K562 (cell line): ENCODE measurements at regions not wholly inside any gene's neighbourhood (a gene's known extent, or its start where the extent isn't known, plus 50 kb on each side); places are given as distances from the start of the nearest gene placed in this dataset.

ENCODE experiments used
- ADNP ChIP-seq: fragments of 200-800 bp; sonication (Bioruptor generic); IDR thresholded peaks from 2 replicates; pipeline ENCODE4 v1.6.1; 2016; ENCODE audit warnings: missing genetic modification characterization, missing compliant biosample characterization
- ARID3A ChIP-seq: IDR thresholded peaks from 2 replicates; pipeline ENCODE4 v1.6.1; 2012; ENCODE audit warnings: low read depth, low read length, improper control_type of control experiment, borderline replicate concordance
- CREB3L1 ChIP-seq: fragments of 450-650 bp; IDR thresholded peaks from 2 replicates; pipeline ENCODE4 v1.6.1; 2014; ENCODE audit warnings: low read depth, mild to moderate bottlenecking, moderate library complexity, borderline replicate concordance
- DMBX1 ChIP-seq: fragments of 250-450 bp; sonication (Bioruptor Pico); IDR thresholded peaks from 2 replicates; pipeline ENCODE4 v1.8.0; 2022; ENCODE audit warnings: inconsistent platforms, mild to moderate bottlenecking, moderate library complexity, borderline replicate concordance
- HMBOX1 ChIP-seq: sonication (generic); IDR thresholded peaks from 2 replicates; pipeline ENCODE4 v1.6.1; 2016
- IFI16 ChIP-seq: fragments of 250-450 bp; sonication (Bioruptor Pico); IDR thresholded peaks from 2 replicates; pipeline ENCODE4 v2.1.2; 2022; ENCODE audit warnings: mild to moderate bottlenecking, inconsistent platforms
- KDM5B ChIP-seq: fragments of 200-600 bp; sonication (generic); IDR thresholded peaks from 2 replicates; pipeline ENCODE4 v1.6.1; 2012; ENCODE audit warnings: low read depth, mild to moderate bottlenecking, moderate library complexity, low read length, control low read depth, inconsistent platforms; ENCODE audit not compliant: insufficient replicate concordance
- KHSRP ChIP-seq: fragments of 450-650 bp; IDR thresholded peaks from 2 replicates; pipeline ENCODE4 v1.6.1; 2017
- KLF13 ChIP-seq: fragments of 450-650 bp; IDR thresholded peaks from 2 replicates; pipeline ENCODE4 v1.6.1; 2016; ENCODE audit warnings: missing genetic modification characterization, low read depth, mild to moderate bottlenecking, missing compliant biosample characterization, moderate library complexity, borderline replicate concordance
- MXD1 ChIP-seq: fragments of 250-450 bp; sonication (Bioruptor Pico); IDR thresholded peaks from 2 replicates; pipeline ENCODE4 v1.8.0; 2021; ENCODE audit warnings: borderline replicate concordance, mild to moderate bottlenecking, moderate library complexity; ENCODE audit not compliant: poor library complexity, severe bottlenecking
- PPARD ChIP-seq: fragments of 250-450 bp; sonication (Bioruptor Pico); IDR thresholded peaks from 2 replicates; pipeline ENCODE4 v1.8.0; 2022; ENCODE audit warnings: inconsistent platforms, mild to moderate bottlenecking, moderate library complexity
- PRDM10 ChIP-seq: fragments of 450-650 bp; IDR thresholded peaks from 2 replicates; pipeline ENCODE4 v1.6.1; 2018; ENCODE audit not compliant: partially characterized antibody
- RAD51 ChIP-seq: fragments of 450-650 bp; IDR thresholded peaks from 2 replicates; pipeline ENCODE4 v1.7.1; 2016; ENCODE audit warnings: low read depth, mild to moderate bottlenecking, borderline replicate concordance
- RBM17 ChIP-seq: fragments of 200-400 bp; formaldehyde crosslinking; IDR thresholded peaks from 2 replicates; pipeline ENCODE4 v1.6.1; 2017; ENCODE audit warnings: low read depth, mild to moderate bottlenecking, low read length, borderline replicate concordance
- SETDB1 ChIP-seq: IDR thresholded peaks from one replicate; pipeline ENCODE4 v1.6.1; 2012; ENCODE audit warnings: low read length, control low read depth, inconsistent platforms
- SRSF3 ChIP-seq: fragments of 200-400 bp; formaldehyde crosslinking; IDR thresholded peaks from 2 replicates; pipeline ENCODE4 v1.6.1; 2016; ENCODE audit warnings: mild to moderate bottlenecking, low read length, moderate library complexity; ENCODE audit not compliant: insufficient read depth
- ZNF583 ChIP-seq: fragments of 250-450 bp; sonication (Bioruptor Pico); IDR thresholded peaks from 2 replicates; pipeline ENCODE4 v1.4.0; 2020
- ZNF695 ChIP-seq: fragments of 450-650 bp; formaldehyde crosslinking; IDR thresholded peaks from 2 replicates; pipeline ENCODE4 v1.4.0; 2020; ENCODE audit warnings: mild to moderate bottlenecking, moderate library complexity

- no peak for TF ChIP-seq SRSF3
- TF ChIP-seq RAD51 = no peak
- TF ChIP-seq ADNP = peak; percentile 100
- TF ChIP-seq ARID3A = no peak
- peak; percentile 98 for TF ChIP-seq KDM5B
- peak; percentile 46; the same call in 1 of the 2 replicates for TF ChIP-seq KLF13 (tag)
- TF ChIP-seq KHSRP = no peak
- no peak for TF ChIP-seq RBM17
- TF ChIP-seq ZNF583 (CRISPR knock-in tag) = peak; percentile 74; the same call in 1 of the 2 replicates
- no peak for TF ChIP-seq MXD1
- no peak for TF ChIP-seq HMBOX1
- TF ChIP-seq PRDM10 = no peak
- TF ChIP-seq SETDB1 = peak; percentile 47
- TF ChIP-seq DMBX1 (CRISPR knock-in tag) = peak; percentile 20; the same call in 1 of the 2 replicates
- no peak for TF ChIP-seq ZNF695 (CRISPR knock-in tag)
- no peak for TF ChIP-seq PPARD (CRISPR knock-in tag)
- no peak for TF ChIP-seq IFI16
- TF ChIP-seq CREB3L1 = peak; percentile 70; the same call in 1 of the 2 replicates
Measured at GRCh38 chr6:27019651-27020552, 227.6 kb upstream of the PRSS16 start (continued).
